Panc1 (cell line): ENCODE measurements at regions not wholly inside any gene's neighbourhood (a gene's known extent, or its start where the extent isn't known, plus 50 kb on each side); places are given as distances from the start of the nearest gene placed in this dataset.

ENCODE experiments used
- CTCF ChIP-seq: fragments of 450-650 bp; IDR thresholded peaks from 2 replicates; pipeline ENCODE4 v1.5.1; 2017; ENCODE audit warnings: mild to moderate bottlenecking
- POLR2AphosphoS5 ChIP-seq: IDR thresholded peaks from 2 replicates; pipeline ENCODE4 v1.6.1; 2012; ENCODE audit warnings: mild to moderate bottlenecking, low read depth, low read length, moderate library complexity
- SIN3A ChIP-seq: IDR thresholded peaks from 2 replicates; pipeline ENCODE4 v1.6.1; 2012; ENCODE audit warnings: low read depth, mild to moderate bottlenecking, low read length, moderate library complexity, borderline replicate concordance; ENCODE audit not compliant: insufficient read depth
- TCF7L2 ChIP-seq: IDR thresholded peaks from 2 replicates; pipeline ENCODE4 v1.6.1; 2011; ENCODE audit warnings: mild to moderate bottlenecking, low read depth, low read length, inconsistent platforms
- TF ChIP-seq, protein P1 (sequence below), 2 experiments: IDR thresholded peaks; 2 replicates each; pipeline ENCODE4 v1.6.1; 2011 to 2012; ENCODE audit warnings: low read depth in 2 of 2, control low read depth in 1 of 2, low read length in 1 of 2, mild to moderate bottlenecking in 1 of 2, moderate library complexity in 1 of 2; ENCODE audit not compliant: insufficient read depth in 1 of 2

GRCh38 chr10:118955531-118955930 lies 74.0 kb upstream of the NANOS1 start:
- no peak for TF ChIP-seq CTCF
- no peak for TF ChIP-seq POLR2AphosphoS5
- TF ChIP-seq SIN3A, result no peak
- TF ChIP-seq, protein P1, sequence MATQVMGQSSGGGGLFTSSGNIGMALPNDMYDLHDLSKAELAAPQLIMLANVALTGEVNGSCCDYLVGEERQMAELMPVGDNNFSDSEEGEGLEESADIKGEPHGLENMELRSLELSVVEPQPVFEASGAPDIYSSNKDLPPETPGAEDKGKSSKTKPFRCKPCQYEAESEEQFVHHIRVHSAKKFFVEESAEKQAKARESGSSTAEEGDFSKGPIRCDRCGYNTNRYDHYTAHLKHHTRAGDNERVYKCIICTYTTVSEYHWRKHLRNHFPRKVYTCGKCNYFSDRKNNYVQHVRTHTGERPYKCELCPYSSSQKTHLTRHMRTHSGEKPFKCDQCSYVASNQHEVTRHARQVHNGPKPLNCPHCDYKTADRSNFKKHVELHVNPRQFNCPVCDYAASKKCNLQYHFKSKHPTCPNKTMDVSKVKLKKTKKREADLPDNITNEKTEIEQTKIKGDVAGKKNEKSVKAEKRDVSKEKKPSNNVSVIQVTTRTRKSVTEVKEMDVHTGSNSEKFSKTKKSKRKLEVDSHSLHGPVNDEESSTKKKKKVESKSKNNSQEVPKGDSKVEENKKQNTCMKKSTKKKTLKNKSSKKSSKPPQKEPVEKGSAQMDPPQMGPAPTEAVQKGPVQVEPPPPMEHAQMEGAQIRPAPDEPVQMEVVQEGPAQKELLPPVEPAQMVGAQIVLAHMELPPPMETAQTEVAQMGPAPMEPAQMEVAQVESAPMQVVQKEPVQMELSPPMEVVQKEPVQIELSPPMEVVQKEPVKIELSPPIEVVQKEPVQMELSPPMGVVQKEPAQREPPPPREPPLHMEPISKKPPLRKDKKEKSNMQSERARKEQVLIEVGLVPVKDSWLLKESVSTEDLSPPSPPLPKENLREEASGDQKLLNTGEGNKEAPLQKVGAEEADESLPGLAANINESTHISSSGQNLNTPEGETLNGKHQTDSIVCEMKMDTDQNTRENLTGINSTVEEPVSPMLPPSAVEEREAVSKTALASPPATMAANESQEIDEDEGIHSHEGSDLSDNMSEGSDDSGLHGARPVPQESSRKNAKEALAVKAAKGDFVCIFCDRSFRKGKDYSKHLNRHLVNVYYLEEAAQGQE (IDR thresholded peaks at IDR 0.05; ENCODE audit: insufficient read depth in 1 of 2, low read depth in 2 of 2, low read length in 1 of 2), result no peak
- no peak for TF ChIP-seq TCF7L2
